WTC11 (cell line): ENCODE measurements at regions not wholly inside any gene's neighbourhood (a gene's known extent, or its start where the extent isn't known, plus 50 kb on each side); places are given as distances from the start of the nearest gene placed in this dataset.

Experiments used
- ATAC-seq: fragments of 200-7000 bp; cut with Tn5 transposase; 2 replicates; pipeline ENCODE4 v1.10.0; 2021; ENCODE audit warnings: mild to moderate bottlenecking, moderate library complexity
- CTCF ChIA-PET: fragments of 300-600 bp; sonication (Branson Sonifier 250); formaldehyde crosslinking; loops from one replicate; lab custom pipeline; 2021; ENCODE audit warnings: antibody characterized with exemption; lab: Charles Lee
- POLR2A ChIA-PET: fragments of 350-600 bp; sonication (Branson Sonifier 250); formaldehyde crosslinking; loops from one replicate; lab custom pipeline; 2021; ENCODE audit warnings: antibody characterized with exemption; lab: Charles Lee
- DNase-seq: peaks from one replicate; pipeline ENCODE4 v3.0.0; 2021; ENCODE audit warnings: low spot score
- H3K27ac Mint-ChIP-seq: 2 replicates; pipeline ENCODE4 v1.8.0; 2021; ENCODE audit warnings: mixed read lengths
- H3K27me3 Mint-ChIP-seq: 2 replicates; pipeline ENCODE4 v1.8.0; 2021; ENCODE audit warnings: low read depth, mild to moderate bottlenecking, moderate library complexity, mixed read lengths
- H3K36me3 Mint-ChIP-seq: 2 replicates; pipeline ENCODE4 v1.8.0; 2021; ENCODE audit warnings: mixed read lengths
- H3K4me1 Mint-ChIP-seq: 2 replicates; pipeline ENCODE4 v1.8.0; 2022; ENCODE audit warnings: mixed read lengths
- H3K4me3 Mint-ChIP-seq: 2 replicates; pipeline ENCODE4 v1.8.0; 2021; ENCODE audit warnings: mild to moderate bottlenecking, moderate library complexity, mixed read lengths
- H3K9me3 Mint-ChIP-seq: 2 replicates; pipeline ENCODE4 v1.8.0; 2021; ENCODE audit warnings: mixed read lengths
- ATF1 ChIP-seq: sonication (generic); formaldehyde crosslinking; IDR thresholded peaks from 2 replicates; pipeline ENCODE4 v1.8.1; 2023; ENCODE audit warnings: mild to moderate bottlenecking, moderate library complexity, missing genetic modification reagents
- CREM ChIP-seq: sonication (generic); formaldehyde crosslinking; IDR thresholded peaks from 2 replicates; pipeline ENCODE4 v1.8.1; 2022; ENCODE audit warnings: mild to moderate bottlenecking, missing genetic modification reagents, moderate library complexity
- ELF4 ChIP-seq: sonication (generic); formaldehyde crosslinking; IDR thresholded peaks from 2 replicates; pipeline ENCODE4 v1.8.1; 2022; ENCODE audit warnings: low read depth, mild to moderate bottlenecking, moderate library complexity, missing genetic modification reagents
- ESRRA ChIP-seq: sonication (generic); formaldehyde crosslinking; IDR thresholded peaks from 2 replicates; pipeline ENCODE4 v1.8.1; 2022; ENCODE audit warnings: mild to moderate bottlenecking, missing genetic modification reagents, borderline replicate concordance
- FOXJ3 ChIP-seq: sonication (generic); formaldehyde crosslinking; IDR thresholded peaks from 2 replicates; pipeline ENCODE4 v1.9.0; 2021; ENCODE audit warnings: missing genetic modification reagents, mild to moderate bottlenecking, borderline replicate concordance
- FOXP1 ChIP-seq: sonication (generic); formaldehyde crosslinking; IDR thresholded peaks from 2 replicates; pipeline ENCODE4 v1.8.0; 2022; ENCODE audit warnings: missing genetic modification reagents, mild to moderate bottlenecking, moderate library complexity, borderline replicate concordance
- GRHL2 ChIP-seq: fragments of 250-450 bp; sonication (Bioruptor Pico); IDR thresholded peaks from 2 replicates; pipeline ENCODE4 v1.8.0; 2022; ENCODE audit warnings: mild to moderate bottlenecking, moderate library complexity; ENCODE audit not compliant: insufficient replicate concordance, severe bottlenecking
- JAZF1 ChIP-seq: fragments of 250-450 bp; sonication (Bioruptor Pico); IDR thresholded peaks from 2 replicates; pipeline ENCODE4 v1.9.0; 2021; ENCODE audit warnings: moderate library complexity, mild to moderate bottlenecking, inconsistent platforms
- MYBL2 ChIP-seq: sonication (generic); formaldehyde crosslinking; IDR thresholded peaks from 2 replicates; pipeline ENCODE4 v1.8.1; 2023; ENCODE audit warnings: mild to moderate bottlenecking, moderate library complexity, missing genetic modification reagents
- TCF7 ChIP-seq: sonication (generic); formaldehyde crosslinking; IDR thresholded peaks from 2 replicates; pipeline ENCODE4 v1.8.0; 2022; ENCODE audit warnings: mild to moderate bottlenecking, low read depth, missing genetic modification reagents, moderate library complexity
- ZBTB21 ChIP-seq: sonication (generic); formaldehyde crosslinking; IDR thresholded peaks from 2 replicates; pipeline ENCODE4 v1.8.1; 2023; ENCODE audit warnings: mild to moderate bottlenecking, missing genetic modification reagents, borderline replicate concordance
- ZNF396 ChIP-seq: fragments of 250-450 bp; sonication (Bioruptor Pico); IDR thresholded peaks from 2 replicates; pipeline ENCODE4 v1.8.0; 2021; ENCODE audit warnings: mild to moderate bottlenecking, moderate library complexity, borderline replicate concordance
- TF ChIP-seq, protein P1 (sequence below): sonication (generic); formaldehyde crosslinking; IDR thresholded peaks from 2 replicates; pipeline ENCODE4 v1.8.1; 2022; ENCODE audit warnings: low read depth, missing genetic modification reagents, borderline replicate concordance
- TF ChIP-seq, protein P2 (sequence below): sonication (generic); formaldehyde crosslinking; IDR thresholded peaks from 2 replicates; pipeline ENCODE4 v1.8.0; 2022; ENCODE audit warnings: mild to moderate bottlenecking, missing genetic modification reagents
- TF ChIP-seq, protein P3 (sequence below): sonication (generic); formaldehyde crosslinking; IDR thresholded peaks from 2 replicates; pipeline ENCODE4 v1.8.0; 2023; ENCODE audit warnings: mild to moderate bottlenecking, missing genetic modification reagents
- TF ChIP-seq, protein P4 (sequence below): sonication (generic); formaldehyde crosslinking; IDR thresholded peaks from 2 replicates; pipeline ENCODE4 v1.8.0; 2022; ENCODE audit warnings: missing genetic modification reagents
- TF ChIP-seq, protein P5 (sequence below): fragments of 250-450 bp; sonication (Bioruptor Pico); IDR thresholded peaks from 2 replicates; pipeline ENCODE4 v2.1.2; 2022; ENCODE audit warnings: mild to moderate bottlenecking, moderate library complexity

DNA sequence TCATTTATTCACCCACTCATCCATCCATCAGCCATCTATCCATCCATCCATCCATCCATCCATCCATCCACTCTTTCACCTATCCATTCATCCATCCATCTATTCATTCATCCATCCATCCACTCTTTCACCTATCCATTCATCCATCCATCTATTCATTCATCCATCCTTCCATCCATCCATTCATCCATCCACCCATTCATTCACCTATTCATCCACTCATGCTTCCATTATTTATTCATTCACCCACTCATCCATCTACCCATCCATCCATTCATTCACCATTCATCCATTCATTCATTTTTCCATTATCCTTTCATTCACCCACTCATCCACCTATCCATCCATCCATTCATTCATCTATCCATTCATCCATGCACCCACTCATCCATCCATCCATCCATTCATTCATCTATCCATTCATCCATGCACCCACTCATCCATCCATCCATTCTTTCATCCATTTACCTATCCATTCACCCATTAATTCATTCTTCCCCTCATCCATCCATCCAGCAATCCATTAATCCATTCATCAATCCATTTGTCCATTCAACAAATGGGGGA lies 360.9 kb downstream of the ADGRD1 start:
- peaks cover 45% of the 10 kb centered on the region for H3K9me3 Mint-ChIP-seq
- no peak overlapping the region for H3K27ac Mint-ChIP-seq
- DNase-seq: no peak
- no peak for ATAC-seq
- peaks cover 32% of the 10 kb centered on the region for H3K4me1 Mint-ChIP-seq
- peaks cover 7% of the 10 kb centered on the region for H3K27me3 Mint-ChIP-seq
- H3K4me3 Mint-ChIP-seq: no peak overlapping the region
- peaks cover 30% of the 10 kb centered on the region for H3K36me3 Mint-ChIP-seq
- TF ChIP-seq JAZF1 (CRISPR knock-in tag) (no peak), ESRRA (CRISPR knock-in tag) (no peak), CREM (CRISPR knock-in tag) (no peak), FOXJ3 (CRISPR knock-in tag) (no peak), GRHL2 (no peak), FOXP1 (CRISPR knock-in tag) (no peak), MYBL2 (CRISPR knock-in tag) (no peak)
- TF ChIP-seq, protein P1, sequence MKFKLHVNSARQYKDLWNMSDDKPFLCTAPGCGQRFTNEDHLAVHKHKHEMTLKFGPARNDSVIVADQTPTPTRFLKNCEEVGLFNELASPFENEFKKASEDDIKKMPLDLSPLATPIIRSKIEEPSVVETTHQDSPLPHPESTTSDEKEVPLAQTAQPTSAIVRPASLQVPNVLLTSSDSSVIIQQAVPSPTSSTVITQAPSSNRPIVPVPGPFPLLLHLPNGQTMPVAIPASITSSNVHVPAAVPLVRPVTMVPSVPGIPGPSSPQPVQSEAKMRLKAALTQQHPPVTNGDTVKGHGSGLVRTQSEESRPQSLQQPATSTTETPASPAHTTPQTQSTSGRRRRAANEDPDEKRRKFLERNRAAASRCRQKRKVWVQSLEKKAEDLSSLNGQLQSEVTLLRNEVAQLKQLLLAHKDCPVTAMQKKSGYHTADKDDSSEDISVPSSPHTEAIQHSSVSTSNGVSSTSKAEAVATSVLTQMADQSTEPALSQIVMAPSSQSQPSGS: no peak
- TF ChIP-seq, protein P2, sequence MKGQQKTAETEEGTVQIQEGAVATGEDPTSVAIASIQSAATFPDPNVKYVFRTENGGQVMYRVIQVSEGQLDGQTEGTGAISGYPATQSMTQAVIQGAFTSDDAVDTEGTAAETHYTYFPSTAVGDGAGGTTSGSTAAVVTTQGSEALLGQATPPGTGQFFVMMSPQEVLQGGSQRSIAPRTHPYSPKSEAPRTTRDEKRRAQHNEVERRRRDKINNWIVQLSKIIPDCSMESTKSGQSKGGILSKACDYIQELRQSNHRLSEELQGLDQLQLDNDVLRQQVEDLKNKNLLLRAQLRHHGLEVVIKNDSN (CRISPR knock-in tag): no peak
- TF ChIP-seq, protein P3, sequence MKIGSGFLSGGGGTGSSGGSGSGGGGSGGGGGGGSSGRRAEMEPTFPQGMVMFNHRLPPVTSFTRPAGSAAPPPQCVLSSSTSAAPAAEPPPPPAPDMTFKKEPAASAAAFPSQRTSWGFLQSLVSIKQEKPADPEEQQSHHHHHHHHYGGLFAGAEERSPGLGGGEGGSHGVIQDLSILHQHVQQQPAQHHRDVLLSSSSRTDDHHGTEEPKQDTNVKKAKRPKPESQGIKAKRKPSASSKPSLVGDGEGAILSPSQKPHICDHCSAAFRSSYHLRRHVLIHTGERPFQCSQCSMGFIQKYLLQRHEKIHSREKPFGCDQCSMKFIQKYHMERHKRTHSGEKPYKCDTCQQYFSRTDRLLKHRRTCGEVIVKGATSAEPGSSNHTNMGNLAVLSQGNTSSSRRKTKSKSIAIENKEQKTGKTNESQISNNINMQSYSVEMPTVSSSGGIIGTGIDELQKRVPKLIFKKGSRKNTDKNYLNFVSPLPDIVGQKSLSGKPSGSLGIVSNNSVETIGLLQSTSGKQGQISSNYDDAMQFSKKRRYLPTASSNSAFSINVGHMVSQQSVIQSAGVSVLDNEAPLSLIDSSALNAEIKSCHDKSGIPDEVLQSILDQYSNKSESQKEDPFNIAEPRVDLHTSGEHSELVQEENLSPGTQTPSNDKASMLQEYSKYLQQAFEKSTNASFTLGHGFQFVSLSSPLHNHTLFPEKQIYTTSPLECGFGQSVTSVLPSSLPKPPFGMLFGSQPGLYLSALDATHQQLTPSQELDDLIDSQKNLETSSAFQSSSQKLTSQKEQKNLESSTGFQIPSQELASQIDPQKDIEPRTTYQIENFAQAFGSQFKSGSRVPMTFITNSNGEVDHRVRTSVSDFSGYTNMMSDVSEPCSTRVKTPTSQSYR (CRISPR knock-in tag): no peak
- TF ChIP-seq, protein P4, sequence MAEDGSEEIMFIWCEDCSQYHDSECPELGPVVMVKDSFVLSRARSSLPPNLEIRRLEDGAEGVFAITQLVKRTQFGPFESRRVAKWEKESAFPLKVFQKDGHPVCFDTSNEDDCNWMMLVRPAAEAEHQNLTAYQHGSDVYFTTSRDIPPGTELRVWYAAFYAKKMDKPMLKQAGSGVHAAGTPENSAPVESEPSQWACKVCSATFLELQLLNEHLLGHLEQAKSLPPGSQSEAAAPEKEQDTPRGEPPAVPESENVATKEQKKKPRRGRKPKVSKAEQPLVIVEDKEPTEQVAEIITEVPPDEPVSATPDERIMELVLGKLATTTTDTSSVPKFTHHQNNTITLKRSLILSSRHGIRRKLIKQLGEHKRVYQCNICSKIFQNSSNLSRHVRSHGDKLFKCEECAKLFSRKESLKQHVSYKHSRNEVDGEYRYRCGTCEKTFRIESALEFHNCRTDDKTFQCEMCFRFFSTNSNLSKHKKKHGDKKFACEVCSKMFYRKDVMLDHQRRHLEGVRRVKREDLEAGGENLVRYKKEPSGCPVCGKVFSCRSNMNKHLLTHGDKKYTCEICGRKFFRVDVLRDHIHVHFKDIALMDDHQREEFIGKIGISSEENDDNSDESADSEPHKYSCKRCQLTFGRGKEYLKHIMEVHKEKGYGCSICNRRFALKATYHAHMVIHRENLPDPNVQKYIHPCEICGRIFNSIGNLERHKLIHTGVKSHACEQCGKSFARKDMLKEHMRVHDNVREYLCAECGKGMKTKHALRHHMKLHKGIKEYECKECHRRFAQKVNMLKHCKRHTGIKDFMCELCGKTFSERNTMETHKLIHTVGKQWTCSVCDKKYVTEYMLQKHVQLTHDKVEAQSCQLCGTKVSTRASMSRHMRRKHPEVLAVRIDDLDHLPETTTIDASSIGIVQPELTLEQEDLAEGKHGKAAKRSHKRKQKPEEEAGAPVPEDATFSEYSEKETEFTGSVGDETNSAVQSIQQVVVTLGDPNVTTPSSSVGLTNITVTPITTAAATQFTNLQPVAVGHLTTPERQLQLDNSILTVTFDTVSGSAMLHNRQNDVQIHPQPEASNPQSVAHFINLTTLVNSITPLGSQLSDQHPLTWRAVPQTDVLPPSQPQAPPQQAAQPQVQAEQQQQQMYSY (CRISPR knock-in tag): no peak
- ChIA-PET CTCF (no interaction called here), POLR2A (no interaction called here)

DNA sequence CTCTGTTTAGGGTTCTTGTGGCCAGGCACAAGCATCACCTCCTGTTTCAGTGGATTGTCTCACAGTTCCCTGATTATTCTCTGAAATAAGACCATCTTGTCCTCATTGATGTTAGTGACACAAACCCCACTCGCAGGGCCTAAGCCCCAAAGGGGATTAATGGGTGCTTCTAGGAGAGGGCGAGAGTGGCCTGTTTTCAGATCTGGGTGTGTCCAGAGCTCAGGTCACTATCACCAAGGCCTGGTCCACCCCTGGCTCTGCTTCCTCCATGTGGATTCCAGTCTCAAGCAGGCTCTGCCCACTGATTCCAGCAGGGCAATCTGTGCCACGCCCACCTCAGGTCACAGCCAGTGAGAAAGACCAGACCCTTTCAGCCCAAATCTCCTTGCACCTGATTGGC lies 361.9 kb downstream of the ADGRD1 start:
- no peak overlapping the region for H3K27ac Mint-ChIP-seq
- no peak overlapping the region for H3K4me3 Mint-ChIP-seq
- DNase-seq (no peak), ATAC-seq (no peak)
- H3K4me1 Mint-ChIP-seq: peaks cover 32% of the 10 kb centered on the region
- TF ChIP-seq ATF1 (CRISPR knock-in tag): no peak
- no peak for TF ChIP-seq ZNF396 (CRISPR knock-in tag)
- TF ChIP-seq TCF7 (CRISPR knock-in tag): no peak
- TF ChIP-seq ESRRA (CRISPR knock-in tag): no peak
- TF ChIP-seq ELF4 (CRISPR knock-in tag): no peak
- TF ChIP-seq, protein P5, sequence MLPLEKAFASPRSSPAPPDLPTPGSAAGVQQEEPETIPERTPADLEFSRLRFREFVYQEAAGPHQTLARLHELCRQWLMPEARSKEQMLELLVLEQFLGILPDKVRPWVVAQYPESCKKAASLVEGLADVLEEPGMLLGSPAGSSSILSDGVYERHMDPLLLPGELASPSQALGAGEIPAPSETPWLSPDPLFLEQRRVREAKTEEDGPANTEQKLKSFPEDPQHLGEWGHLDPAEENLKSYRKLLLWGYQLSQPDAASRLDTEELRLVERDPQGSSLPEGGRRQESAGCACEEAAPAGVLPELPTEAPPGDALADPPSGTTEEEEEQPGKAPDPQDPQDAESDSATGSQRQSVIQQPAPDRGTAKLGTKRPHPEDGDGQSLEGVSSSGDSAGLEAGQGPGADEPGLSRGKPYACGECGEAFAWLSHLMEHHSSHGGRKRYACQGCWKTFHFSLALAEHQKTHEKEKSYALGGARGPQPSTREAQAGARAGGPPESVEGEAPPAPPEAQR (CRISPR knock-in tag): no peak
- no peak for TF ChIP-seq ZBTB21 (CRISPR knock-in tag)
- peaks cover 39% of the 10 kb centered on the region for H3K36me3 Mint-ChIP-seq
- POLR2A ChIA-PET: no interaction called here
- peaks cover 10% of the 10 kb centered on the region for H3K27me3 Mint-ChIP-seq
- CTCF ChIA-PET: no interaction called here
- H3K9me3 Mint-ChIP-seq: peaks cover 53% of the 10 kb centered on the region
